Activated CD4-positive, alpha-beta T cell treated with anti-CD3 and anti-CD28 coated beads, Interleukin-2, amount 10 ng/mL, durations not matched to agents 24 days and 14 days (primary cell): ENCODE measurements at regions not wholly inside any gene's neighbourhood (a gene's known extent, or its start where the extent isn't known, plus 50 kb on each side); places are given as distances from the start of the nearest gene placed in this dataset.

ENCODE experiments used
- DNase-seq: peaks from one replicate; pipeline ENCODE4 v3.0.0; 2022
- H3K27ac Mint-ChIP-seq: one replicate; pipeline ENCODE4 v1.8.0; 2022; ENCODE audit warnings: mild to moderate bottlenecking, mixed read lengths
- H3K27me3 Mint-ChIP-seq: one replicate; pipeline ENCODE4 v1.8.0; 2022; ENCODE audit warnings: mixed read lengths
- H3K36me3 Mint-ChIP-seq: one replicate; pipeline ENCODE4 v1.8.0; 2022; ENCODE audit warnings: low read depth, mild to moderate bottlenecking, mixed read lengths
- H3K4me1 Mint-ChIP-seq: one replicate; pipeline ENCODE4 v1.8.0; 2021; ENCODE audit warnings: mixed read lengths
- H3K4me3 Mint-ChIP-seq: one replicate; pipeline ENCODE4 v1.8.0; 2022; ENCODE audit warnings: mild to moderate bottlenecking, moderate library complexity, mixed read lengths
- H3K9me3 Mint-ChIP-seq: one replicate; pipeline ENCODE4 v1.8.0; 2021; ENCODE audit warnings: mixed read lengths
- intact Hi-C: fragments of 100-400 bp; cut with micrococcal nuclease; formaldehyde crosslinking; loops from one replicate; pipeline ENCODE4 v1.15.1; 2023

DNA sequence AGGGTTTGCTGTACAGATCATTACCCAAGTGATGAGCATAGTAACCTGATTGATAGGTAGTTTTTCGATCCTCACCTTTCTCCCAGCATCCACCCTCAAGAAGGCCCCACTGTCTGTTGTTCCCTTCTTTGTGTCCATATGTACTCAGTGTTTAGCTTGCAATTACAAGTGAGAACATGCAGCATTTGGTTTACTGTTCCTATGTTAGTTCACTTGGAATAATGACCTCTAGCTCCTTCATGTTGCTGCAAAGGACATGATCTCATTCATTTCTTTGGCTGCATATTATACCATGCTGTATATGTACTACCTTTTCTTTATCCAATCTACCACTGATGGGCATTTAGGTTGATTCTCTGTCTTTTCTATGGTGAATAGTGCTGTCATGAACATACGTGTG, 181.6 kb upstream of the FOXG1 start:
- DNase-seq: no peak
- no peak overlapping the region for H3K27ac Mint-ChIP-seq
- no peak overlapping the region for H3K4me3 Mint-ChIP-seq
- H3K4me1 Mint-ChIP-seq: no peaks in the 10 kb centered on the region
- peaks cover 10% of the 10 kb centered on the region for H3K9me3 Mint-ChIP-seq
- intact Hi-C loops: no loop called here
- H3K27me3 Mint-ChIP-seq: no peaks in the 10 kb centered on the region
- H3K36me3 Mint-ChIP-seq: no peaks in the 10 kb centered on the region

GRCh38 chr14:28589792-28590191, 176.8 kb upstream of the FOXG1 start:
- Mint-ChIP-seq H3K4me3 (no peak overlapping the region), H3K9me3 (peaks cover 6% of the 10 kb centered on the region), H3K27ac (no peak overlapping the region), H3K4me1 (no peaks in the 10 kb centered on the region), H3K36me3 (no peaks in the 10 kb centered on the region), H3K27me3 (no peaks in the 10 kb centered on the region)
- intact Hi-C loops: no loop called here
- no peak for DNase-seq

DNA sequence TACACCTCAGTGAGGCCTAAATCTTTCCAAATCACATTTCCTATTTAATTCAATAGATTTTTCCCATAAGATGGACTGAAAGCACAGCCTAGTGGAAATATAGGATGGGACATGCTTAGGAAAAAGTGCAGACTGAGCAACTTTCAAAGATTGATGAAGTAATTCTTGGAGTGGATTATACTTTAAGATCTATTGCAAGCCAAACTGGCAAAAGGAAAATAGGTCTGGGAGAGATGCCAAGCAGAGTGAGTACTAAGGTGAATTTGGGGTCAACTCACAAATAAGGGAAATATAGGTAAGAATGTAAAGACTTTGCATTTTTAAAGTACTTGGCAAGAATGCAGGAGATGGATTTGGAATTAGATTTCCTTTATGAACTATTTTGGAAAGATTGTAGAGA, 170.2 kb upstream of the FOXG1 start:
- peaks cover 7% of the 10 kb centered on the region for H3K9me3 Mint-ChIP-seq
- no peaks in the 10 kb centered on the region for H3K27me3 Mint-ChIP-seq
- no peak overlapping the region for H3K4me3 Mint-ChIP-seq
- DNase-seq: no peak
- H3K36me3 Mint-ChIP-seq: no peaks in the 10 kb centered on the region
- intact Hi-C loops: no loop called here
- no peaks in the 10 kb centered on the region for H3K4me1 Mint-ChIP-seq
- H3K27ac Mint-ChIP-seq: no peak overlapping the region

- H3K27ac Mint-ChIP-seq: no peak overlapping the region
- H3K4me1 Mint-ChIP-seq: no peaks in the 10 kb centered on the region
- no peaks in the 10 kb centered on the region for H3K27me3 Mint-ChIP-seq
- H3K4me3 Mint-ChIP-seq: no peak overlapping the region
- no peak for DNase-seq
- intact Hi-C loops: no loop called here
- H3K36me3 Mint-ChIP-seq: no peaks in the 10 kb centered on the region
- H3K9me3 Mint-ChIP-seq: peaks cover 14% of the 10 kb centered on the region
Measured at GRCh38 chr14:28599191-28599590, 167.4 kb upstream of the FOXG1 start.

DNA sequence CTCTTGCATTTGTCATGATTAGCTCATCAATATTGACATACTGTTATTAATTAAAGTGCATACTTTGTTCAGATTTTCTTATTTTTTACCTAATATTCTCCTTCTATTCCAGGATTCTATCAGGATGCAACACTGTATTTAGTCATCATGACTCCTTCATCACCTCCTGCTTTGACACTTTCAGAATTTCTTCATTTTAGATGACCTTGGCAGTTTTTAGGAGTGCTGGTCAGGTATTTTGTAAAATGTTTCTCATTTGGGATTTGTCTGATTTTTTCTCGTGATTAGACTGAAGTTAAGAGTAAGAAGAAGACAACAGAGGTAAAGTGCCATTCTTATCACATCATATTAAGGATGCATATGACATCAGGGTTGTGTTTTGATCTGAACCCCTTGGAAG, 167.0 kb upstream of the FOXG1 start:
- intact Hi-C loops: no loop called here
- no peak for DNase-seq
- H3K36me3 Mint-ChIP-seq: no peaks in the 10 kb centered on the region
- peaks cover 14% of the 10 kb centered on the region for H3K9me3 Mint-ChIP-seq
- no peaks in the 10 kb centered on the region for H3K27me3 Mint-ChIP-seq
- no peak overlapping the region for H3K4me3 Mint-ChIP-seq
- H3K27ac Mint-ChIP-seq: no peak overlapping the region
- no peaks in the 10 kb centered on the region for H3K4me1 Mint-ChIP-seq

DNA sequence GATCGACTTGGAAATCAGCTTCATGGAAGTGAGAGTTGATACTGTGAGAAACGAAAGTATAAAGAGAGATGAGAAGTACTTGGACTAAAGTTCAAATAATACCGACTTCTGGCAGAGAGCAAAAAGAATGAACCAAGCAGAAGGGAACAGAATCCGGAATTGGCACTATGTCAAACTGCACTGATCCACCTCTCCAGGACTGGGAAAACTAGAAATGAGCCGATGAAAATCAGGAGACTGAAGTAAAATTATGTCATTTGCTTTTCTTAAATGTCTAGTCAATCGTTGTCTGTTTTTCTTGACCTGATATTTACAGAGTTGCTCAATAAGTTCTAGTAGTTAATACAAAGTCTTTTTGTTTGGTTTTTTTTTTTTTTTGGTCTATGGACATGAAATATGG, 163.0 kb upstream of the FOXG1 start:
- Mint-ChIP-seq H3K9me3 (peaks cover 7% of the 10 kb centered on the region), H3K36me3 (no peaks in the 10 kb centered on the region), H3K27ac (no peak overlapping the region), H3K4me1 (no peaks in the 10 kb centered on the region), H3K27me3 (no peaks in the 10 kb centered on the region), H3K4me3 (no peak overlapping the region)
- intact Hi-C loops: no loop called here
- DNase-seq: no peak

GRCh38 chr14:28607661-28608060, 158.9 kb upstream of the FOXG1 start:
- no peak for DNase-seq
- Mint-ChIP-seq H3K4me1 (no peaks in the 10 kb centered on the region), H3K36me3 (no peaks in the 10 kb centered on the region), H3K9me3 (peaks cover under 1% of the 10 kb centered on the region), H3K27me3 (no peaks in the 10 kb centered on the region), H3K27ac (no peak overlapping the region), H3K4me3 (no peak overlapping the region)
- intact Hi-C loops: no loop called here

DNA sequence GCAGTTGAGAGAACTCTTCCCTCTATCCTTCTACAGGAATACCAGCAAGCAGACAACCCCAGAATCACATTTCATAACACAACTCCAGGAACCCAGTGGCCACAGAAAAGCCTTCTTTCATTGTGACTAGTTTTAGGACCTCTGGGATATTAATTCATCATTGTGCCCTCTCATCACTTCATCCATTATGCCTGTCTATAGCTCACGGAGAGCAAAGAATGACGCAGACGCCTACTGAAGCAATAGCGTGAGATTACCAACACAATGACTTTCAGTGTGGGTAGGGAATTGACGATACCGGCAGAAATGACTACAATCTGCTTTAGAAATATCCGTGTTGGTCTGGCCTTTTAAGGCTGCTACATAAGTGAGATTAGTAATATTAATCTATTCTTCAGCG, 158.1 kb upstream of the FOXG1 start:
- no peak overlapping the region for H3K27ac Mint-ChIP-seq
- H3K36me3 Mint-ChIP-seq: no peaks in the 10 kb centered on the region
- H3K4me1 Mint-ChIP-seq: no peaks in the 10 kb centered on the region

DNA sequence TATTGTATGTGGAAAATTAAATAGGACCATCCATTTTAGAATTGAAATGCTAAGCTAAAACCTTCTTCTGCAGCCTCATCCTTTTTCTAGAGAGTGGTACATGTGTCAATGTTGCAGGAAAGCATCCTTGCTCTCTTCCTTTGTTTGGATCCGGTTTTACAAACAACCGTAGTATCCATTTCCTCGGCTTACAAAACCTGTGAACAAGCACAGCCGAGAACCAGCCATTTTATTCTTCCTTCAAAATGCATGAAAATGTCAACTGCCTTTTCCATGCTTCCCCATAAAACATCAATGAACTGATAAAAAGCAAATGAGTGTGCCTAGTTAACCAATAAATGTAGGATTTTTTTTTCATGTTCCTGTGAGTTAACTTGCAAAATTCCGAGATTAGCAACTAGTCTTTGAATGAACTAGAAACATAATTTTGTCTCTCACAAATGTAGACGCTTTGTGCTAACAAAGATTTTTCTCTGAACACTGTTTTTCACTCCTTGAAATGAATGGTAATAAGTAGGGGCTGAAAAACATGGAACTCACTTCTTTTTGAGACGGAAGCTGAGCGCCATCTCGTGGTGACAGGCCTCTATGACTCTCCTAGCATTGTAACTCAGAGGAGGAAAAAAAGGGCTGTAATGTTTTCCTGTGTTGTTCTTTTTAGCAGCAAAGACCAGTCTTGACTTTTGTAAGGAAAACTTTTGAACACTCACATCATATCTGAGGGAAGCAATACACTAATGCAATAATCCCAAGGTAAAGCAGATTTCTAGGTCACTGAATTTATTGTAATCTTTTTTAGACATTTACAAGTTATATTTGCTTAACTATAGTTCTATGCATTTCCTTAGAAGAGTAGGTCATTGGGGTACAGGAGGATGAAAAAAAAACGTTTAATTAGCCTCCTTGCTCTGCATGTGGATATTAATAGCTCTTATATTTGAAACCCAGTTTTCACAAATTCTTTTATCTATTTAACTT, 157.4 kb upstream of the FOXG1 start:
- DNase-seq: peak; percentile 65
- H3K9me3 Mint-ChIP-seq: no peaks in the 10 kb centered on the region

More for the DNA sequence above, 158.1 kb upstream of the FOXG1 start:
- intact Hi-C loops: no loop called here
- Mint-ChIP-seq H3K4me3 (no peak overlapping the region), H3K27me3 (no peaks in the 10 kb centered on the region), H3K9me3 (no peaks in the 10 kb centered on the region)
- no peak for DNase-seq

GRCh38 chr14:28612414-28612813, 154.2 kb upstream of the FOXG1 start:
- no peaks in the 10 kb centered on the region for H3K27me3 Mint-ChIP-seq
- no peaks in the 10 kb centered on the region for H3K36me3 Mint-ChIP-seq
- H3K9me3 Mint-ChIP-seq: no peaks in the 10 kb centered on the region
- no peak overlapping the region for H3K27ac Mint-ChIP-seq
- intact Hi-C loops: no loop called here
- H3K4me3 Mint-ChIP-seq: no peak overlapping the region
- no peak for DNase-seq
- H3K4me1 Mint-ChIP-seq: no peaks in the 10 kb centered on the region

More for the DNA sequence above, 157.4 kb upstream of the FOXG1 start:
- Mint-ChIP-seq H3K36me3 (no peaks in the 10 kb centered on the region), H3K27ac (no peak overlapping the region), H3K4me1 (no peaks in the 10 kb centered on the region), H3K4me3 (no peak overlapping the region), H3K27me3 (no peaks in the 10 kb centered on the region)
- intact Hi-C loops: no loop called here

DNA sequence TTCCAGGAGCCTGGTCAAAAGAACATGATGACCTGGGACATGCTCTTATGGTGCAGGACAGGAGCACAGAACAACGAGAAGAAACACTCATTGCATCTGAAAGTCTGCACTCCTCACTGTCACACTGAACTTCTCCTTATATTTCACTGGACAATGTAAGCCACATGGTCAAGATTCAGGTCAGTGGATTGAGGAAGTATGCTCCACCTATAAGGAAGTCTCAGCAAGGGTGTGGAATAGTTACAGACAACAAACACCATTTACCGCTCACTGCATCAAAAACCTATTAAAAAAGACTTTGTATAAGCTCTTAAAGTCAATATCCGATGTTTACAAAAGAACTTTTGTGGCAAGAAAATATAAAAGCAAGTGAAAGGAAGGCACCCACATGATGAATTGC, 153.1 kb upstream of the FOXG1 start:
- H3K27me3 Mint-ChIP-seq: no peaks in the 10 kb centered on the region

DNA sequence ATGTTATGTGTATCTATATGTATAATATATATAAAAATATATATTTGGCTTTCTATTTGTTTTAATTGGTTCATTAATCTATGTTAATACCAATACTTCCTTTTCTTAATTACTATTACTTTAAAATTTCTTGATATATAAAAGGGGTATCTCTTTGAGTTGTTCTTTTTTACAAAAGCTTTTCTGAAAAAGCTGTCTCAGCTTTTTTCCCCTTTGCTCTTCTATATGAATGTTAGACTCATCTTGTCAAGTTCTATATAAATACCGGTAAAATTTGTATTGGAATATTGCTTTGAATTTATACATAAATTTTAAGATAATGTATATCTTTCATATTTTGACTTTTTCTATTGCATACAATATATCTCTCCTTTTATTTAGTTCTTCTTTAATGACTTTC, 139.8 kb upstream of the FOXG1 start:
- no peak overlapping the region for H3K4me3 Mint-ChIP-seq
- H3K9me3 Mint-ChIP-seq: no peaks in the 10 kb centered on the region
- no peaks in the 10 kb centered on the region for H3K4me1 Mint-ChIP-seq
- no peaks in the 10 kb centered on the region for H3K36me3 Mint-ChIP-seq
- no peaks in the 10 kb centered on the region for H3K27me3 Mint-ChIP-seq
- H3K27ac Mint-ChIP-seq: no peak overlapping the region
- intact Hi-C loops: no loop called here
- no peak for DNase-seq

More for the DNA sequence above, 153.1 kb upstream of the FOXG1 start:
- Mint-ChIP-seq H3K9me3 (no peaks in the 10 kb centered on the region), H3K36me3 (no peaks in the 10 kb centered on the region), H3K4me3 (no peak overlapping the region), H3K27ac (no peak overlapping the region), H3K4me1 (no peaks in the 10 kb centered on the region)
- no peak for DNase-seq
- intact Hi-C loops: no loop called here

DNA sequence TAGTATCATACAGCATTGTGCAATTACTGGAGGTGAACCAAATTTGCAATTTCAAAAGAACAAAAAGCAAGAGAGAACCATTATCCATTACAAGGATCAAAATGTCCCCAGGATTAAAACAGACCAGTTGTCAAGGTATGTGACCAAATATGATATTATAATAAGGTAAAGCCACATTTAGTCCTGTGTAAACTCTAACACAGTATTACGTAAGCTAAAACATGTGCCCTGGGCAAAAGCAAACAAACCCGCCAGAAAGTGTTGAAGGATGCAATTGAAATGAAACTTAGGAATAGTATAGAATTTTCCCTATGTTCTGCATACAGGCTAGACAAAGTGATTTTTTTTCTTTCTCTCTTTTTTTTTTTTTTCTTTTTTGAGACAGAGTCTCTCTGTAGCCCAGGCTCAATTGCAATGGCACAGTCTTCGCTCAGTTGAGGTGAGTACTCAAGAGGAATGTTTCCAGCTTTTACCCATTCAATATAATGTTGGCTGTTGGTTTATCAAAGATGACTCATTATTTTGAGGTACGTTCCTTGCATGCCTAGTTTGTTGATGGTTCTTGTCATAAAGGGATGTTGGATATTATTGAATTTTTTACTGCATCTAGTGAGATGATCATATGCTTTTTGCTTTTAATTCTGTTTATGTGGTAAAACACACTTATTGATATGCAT, 137.1 kb upstream of the FOXG1 start:
- no peaks in the 10 kb centered on the region for H3K36me3 Mint-ChIP-seq
- no peaks in the 10 kb centered on the region for H3K4me1 Mint-ChIP-seq
- H3K27ac Mint-ChIP-seq: no peak overlapping the region
- intact Hi-C loops: no loop called here
- DNase-seq: no peak
- H3K9me3 Mint-ChIP-seq: no peaks in the 10 kb centered on the region
- no peak overlapping the region for H3K4me3 Mint-ChIP-seq
- no peaks in the 10 kb centered on the region for H3K27me3 Mint-ChIP-seq

GRCh38 chr14:28630100-28630499, 136.5 kb upstream of the FOXG1 start:
- Mint-ChIP-seq H3K27me3 (no peaks in the 10 kb centered on the region), H3K27ac (no peak overlapping the region), H3K36me3 (no peaks in the 10 kb centered on the region), H3K4me3 (no peak overlapping the region), H3K9me3 (no peaks in the 10 kb centered on the region), H3K4me1 (no peaks in the 10 kb centered on the region)
- intact Hi-C loops: no loop called here
- no peak for DNase-seq
